ENCODE measurements at regions not wholly inside any gene's neighbourhood (a gene's known extent, or its start where the extent isn't known, plus 50 kb on each side); places are given as distances from the start of the nearest gene placed in this dataset.
"Not testable (repeated sequence)": the region's sequence is repeated elsewhere in the genome, so short reads cannot be mapped to it uniquely, and the experiment has no call there.

DNA sequence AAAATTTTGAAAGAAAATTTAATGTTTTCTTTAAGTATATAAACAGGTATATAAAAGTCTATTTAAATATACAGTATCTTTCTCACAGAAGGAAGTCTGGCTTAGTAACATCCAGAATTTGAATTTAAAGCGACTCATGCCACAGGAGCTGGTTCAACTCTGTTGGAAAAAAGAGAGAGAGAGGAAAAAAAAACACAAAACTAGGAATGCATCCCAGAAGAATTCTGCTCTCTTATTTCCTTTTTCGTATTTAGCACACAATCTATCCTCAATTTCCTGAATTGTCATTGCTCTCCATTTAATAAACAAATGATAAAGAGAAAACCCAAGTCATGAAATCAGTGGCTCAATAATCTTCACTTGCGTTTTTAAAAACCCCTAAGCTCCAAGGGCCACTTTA, 107.5 kb upstream of the SCAF8 start:
- in situ Hi-C loops (cut with MboI; ENCODE audit: low sequenced_read_pairs): no loop called here

- in situ Hi-C loops (cut with MboI; ENCODE audit: low sequenced_read_pairs): no loop called here
Observed at GRCh38 chr6:154629127-154629526, 104.1 kb upstream of the SCAF8 start.

DNA sequence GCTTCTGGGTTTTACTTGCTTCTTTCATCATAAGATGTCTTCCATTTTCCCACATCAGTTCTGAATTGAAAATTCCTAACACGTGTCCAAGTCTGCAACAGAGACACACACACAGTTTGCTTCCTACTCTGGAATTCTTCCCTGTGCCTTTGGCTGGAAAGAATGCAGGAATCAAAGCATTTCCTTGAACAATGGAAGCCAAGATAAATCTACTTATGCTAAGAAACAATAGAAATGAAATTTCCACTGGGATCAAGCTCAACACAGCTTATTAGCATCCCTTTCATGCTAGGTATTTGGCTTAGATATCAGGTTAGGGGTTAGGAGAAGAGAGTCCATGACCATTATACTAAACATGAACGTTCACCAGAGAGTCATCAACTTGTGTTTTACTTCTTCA, 101.1 kb upstream of the SCAF8 start:
- in situ Hi-C loops (cut with MboI; ENCODE audit: low sequenced_read_pairs): no loop called here

DNA sequence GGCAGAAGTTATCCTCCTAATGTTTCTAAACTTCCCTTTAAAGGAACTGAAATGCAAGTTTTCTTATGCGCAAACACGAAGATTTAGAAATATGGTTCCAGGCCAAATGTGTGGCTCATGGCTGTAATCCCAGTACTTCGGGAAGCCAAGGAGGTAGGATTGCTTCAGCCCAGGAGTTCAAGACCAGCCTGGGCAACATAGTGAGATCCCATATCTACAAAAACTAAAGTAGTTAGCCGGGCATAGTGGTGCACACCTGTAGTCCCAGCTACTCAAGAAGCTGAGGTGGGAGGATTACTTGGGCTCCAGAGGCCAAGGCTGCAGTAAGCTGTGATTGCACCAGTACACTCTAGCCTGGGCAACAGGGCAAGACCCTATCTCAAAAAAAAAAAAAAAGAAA, 95.8 kb upstream of the SCAF8 start:
- in situ Hi-C loops (cut with MboI; ENCODE audit: low sequenced_read_pairs): no loop called here

DNA sequence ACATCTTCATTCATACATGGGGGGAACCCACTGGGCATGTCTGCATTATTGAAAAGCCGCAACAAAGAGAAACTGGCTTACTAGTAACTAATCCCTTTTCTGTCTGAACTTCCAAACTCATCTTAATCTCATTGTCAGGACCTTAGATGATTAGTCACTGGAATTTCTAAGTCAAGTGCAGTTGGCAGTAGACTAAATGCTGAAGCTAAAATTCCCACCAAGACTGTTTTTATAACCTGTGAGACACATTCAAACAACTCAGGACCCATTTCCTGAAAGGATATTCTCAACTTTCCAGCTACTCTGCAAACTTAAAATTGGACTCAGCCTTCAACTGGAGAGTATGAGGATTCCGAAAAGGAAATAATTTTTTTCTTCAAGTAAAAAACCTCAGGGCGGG, 94.8 kb upstream of the SCAF8 start:
- in situ Hi-C loops (cut with MboI; ENCODE audit: low sequenced_read_pairs): no loop called here

- in situ Hi-C loops (cut with MboI; ENCODE audit: low sequenced_read_pairs): not testable (repeated sequence)
Observed at GRCh38 chr6:154639196-154639595, 94.0 kb upstream of the SCAF8 start.

- in situ Hi-C loops (cut with MboI; ENCODE audit: low sequenced_read_pairs): no loop called here
Observed at GRCh38 chr6:154648188-154648887, 84.9 kb upstream of the SCAF8 start.

DNA sequence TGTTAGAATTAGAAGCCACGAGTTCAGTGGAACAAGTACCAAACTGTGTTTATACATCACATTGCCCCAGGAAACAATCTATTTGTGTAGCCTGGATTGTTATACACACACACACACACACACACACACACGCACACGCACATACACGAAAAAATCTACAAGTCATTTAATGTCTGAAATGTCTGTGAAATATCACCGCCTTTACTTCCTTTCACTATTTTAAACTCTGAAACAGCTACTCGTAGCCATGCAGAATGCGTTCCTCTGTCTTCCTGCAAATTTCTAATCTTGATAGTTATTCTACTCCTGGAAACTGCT, 84.4 kb upstream of the SCAF8 start:
- in situ Hi-C loops (cut with MboI; ENCODE audit: low sequenced_read_pairs): no loop called here

DNA sequence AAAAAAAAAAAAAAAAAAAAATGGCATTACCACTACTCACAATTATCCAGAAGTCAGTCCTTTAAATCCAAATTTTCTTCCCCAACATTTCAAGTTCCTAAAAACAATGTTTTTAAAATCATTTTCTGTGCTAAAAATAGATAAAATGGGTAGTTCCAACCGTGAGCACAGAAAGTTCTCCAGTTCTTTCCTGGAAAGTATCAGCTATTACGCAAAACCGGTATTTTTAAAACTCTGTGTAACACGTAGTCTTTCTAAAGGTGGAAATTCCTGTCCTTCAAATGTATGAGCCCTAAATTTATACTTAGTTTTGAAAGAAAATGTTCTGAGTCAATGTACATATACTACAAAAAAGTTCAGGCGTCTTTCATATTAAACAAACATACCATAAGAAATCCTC, 83.5 kb upstream of the SCAF8 start:
- in situ Hi-C loops (cut with MboI; ENCODE audit: low sequenced_read_pairs): no loop called here

DNA sequence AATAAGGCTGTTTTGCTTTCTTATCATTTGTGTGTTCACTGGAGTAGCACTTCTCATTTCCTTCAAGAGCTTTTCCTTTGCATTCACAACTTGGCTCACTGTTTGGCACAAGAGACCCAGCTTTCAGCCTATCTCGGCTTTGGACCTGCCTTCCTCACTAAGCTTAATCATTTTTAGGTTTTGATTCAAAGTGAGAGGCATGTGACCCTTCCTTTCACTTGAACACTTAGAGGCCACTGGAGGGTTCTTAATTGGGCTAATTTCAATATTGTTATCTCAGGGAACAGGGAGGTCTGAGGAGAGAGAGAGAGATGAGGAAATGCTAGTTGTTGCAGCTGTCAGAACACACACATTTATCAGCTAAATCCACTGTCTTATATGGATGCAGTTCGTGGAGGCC, 82.9 kb upstream of the SCAF8 start:
- in situ Hi-C loops (cut with MboI; ENCODE audit: low sequenced_read_pairs): no loop called here

DNA sequence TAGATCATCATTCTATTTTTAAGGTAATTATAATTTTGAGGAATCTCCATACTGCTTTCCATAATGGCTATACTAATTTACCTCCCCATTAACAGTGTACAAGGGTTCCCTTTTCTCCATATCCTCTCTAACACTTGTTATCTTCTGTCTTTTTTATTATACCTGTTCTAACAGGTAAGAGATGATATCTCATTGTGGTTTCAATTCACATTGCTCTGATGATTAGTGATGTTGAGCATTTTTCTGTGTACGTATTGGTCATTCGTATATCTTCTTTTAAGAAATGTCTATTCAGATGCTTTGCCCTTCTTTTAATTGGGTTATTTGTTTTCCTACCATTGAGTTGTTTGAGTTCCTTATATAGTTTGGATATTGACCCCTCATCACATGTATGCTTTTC, 81.6 kb upstream of the SCAF8 start:
- in situ Hi-C loops (cut with MboI; ENCODE audit: low sequenced_read_pairs): no loop called here

GRCh38 chr6:154653385-154653784, 79.8 kb upstream of the SCAF8 start:
- in situ Hi-C loops (cut with MboI; ENCODE audit: low sequenced_read_pairs): no loop called here

DNA sequence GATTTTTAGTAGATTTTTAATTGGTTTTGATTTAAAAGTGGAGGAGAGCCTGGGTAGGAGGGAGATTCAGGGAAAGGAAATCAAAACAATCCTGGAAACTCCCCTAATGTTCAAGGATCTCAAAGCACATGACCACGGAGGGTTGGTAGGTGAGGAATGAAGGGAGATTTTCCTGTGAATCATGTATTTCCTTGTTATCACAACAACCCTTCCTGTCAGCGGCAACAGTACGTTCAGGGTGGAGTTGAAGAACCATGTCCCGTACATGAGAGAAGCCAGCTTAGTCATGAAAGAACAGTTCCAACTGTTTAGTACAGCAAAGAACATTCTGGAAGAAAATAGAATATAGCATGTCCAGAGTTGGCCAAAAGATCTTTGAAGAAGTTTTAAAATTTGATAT, 79.4 kb upstream of the SCAF8 start:
- in situ Hi-C loops (cut with MboI; ENCODE audit: low sequenced_read_pairs): no loop called here

- in situ Hi-C loops (cut with MboI; ENCODE audit: low sequenced_read_pairs): no loop called here
Observed at GRCh38 chr6:154656660-154657059, 76.6 kb upstream of the SCAF8 start.

DNA sequence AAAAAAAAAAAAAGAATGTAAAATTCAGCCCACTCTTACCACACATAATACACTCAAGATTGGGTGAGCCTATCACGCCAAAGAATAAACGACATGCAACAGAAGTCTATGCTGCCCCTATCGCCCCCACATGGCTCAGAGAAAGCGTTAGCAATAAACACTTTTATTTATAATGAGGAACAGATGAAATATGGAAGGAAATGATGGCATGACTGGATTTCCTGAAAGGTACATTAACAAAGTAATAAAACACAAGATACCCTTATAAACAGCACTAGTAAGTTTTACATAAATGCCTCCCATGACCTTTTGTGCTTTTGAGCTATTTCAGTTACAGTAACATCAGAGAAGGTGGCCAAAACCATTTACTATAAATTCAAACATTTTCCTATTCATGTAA, 71.4 kb upstream of the SCAF8 start:
- in situ Hi-C loops (cut with MboI; ENCODE audit: low sequenced_read_pairs): loop anchor here (10.0 kb wide), 1 partner anchor 513 kb away; no protein-coding TSS in a partner anchor

- in situ Hi-C loops (cut with MboI; ENCODE audit: low sequenced_read_pairs): loop anchor here (10.0 kb wide), 1 partner anchor 511 kb away; no protein-coding TSS in a partner anchor
Observed at GRCh38 chr6:154664287-154664686, 68.9 kb upstream of the SCAF8 start.

DNA sequence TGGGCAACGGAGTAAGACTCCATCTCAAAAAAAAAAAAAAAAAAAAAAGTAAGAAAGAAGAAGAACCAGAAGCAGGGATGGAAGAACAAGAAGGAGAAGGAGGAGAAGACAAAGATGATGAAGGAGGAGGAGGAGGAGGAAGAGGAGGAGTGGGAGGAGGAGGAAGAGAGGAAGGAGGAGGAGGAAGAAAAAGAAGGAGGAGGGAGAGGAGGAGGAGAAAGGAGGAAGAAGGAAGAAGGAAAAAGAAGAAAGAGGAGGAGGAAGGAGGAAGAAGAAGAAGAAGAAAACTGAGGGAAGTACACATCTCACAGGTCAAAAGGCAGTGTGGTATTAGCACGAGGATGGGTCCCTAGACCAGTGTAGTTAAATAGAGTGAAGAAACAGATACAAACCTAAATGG, 65.1 kb upstream of the SCAF8 start:
- in situ Hi-C loops (cut with MboI; ENCODE audit: low sequenced_read_pairs): loop anchor here (10.0 kb wide), 1 partner anchor 507 kb away; no protein-coding TSS in a partner anchor

DNA sequence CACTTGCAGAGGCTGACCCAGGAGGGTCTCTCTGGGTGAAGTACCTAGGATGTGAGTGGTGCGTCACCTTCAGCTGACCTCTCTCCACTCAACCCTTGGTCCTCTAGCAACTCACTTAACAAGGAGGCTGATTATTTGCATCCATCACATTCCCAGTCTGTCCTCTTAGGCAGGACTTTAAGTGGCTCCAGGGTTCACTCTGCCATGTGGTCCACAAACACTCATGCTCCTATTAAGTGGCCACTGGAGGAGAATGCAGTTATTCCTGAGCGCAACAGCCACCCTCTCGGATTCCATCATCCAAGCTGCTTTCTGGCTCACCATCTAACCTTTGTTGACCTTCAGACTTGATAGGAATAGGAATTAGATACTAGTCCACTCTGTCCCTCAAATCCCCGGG, 61.1 kb upstream of the SCAF8 start:
- in situ Hi-C loops (cut with MboI; ENCODE audit: low sequenced_read_pairs): no loop called here

GRCh38 chr6:154673919-154674318, 59.3 kb upstream of the SCAF8 start:
- in situ Hi-C loops (cut with MboI; ENCODE audit: low sequenced_read_pairs): no loop called here

GRCh38 chr6:154675602-154676088, 57.6 kb upstream of the SCAF8 start:
- in situ Hi-C loops (cut with MboI; ENCODE audit: low sequenced_read_pairs): no loop called here

GRCh38 chr6:154682633-154683125, 50.5 kb upstream of the SCAF8 start:
- in situ Hi-C loops (cut with MboI; ENCODE audit: low sequenced_read_pairs): no loop called here

Measured in HL-60/S4 (cell line).